ENCODE measurements at regions not wholly inside any gene's neighbourhood (a gene's known extent, or its start where the extent isn't known, plus 50 kb on each side); places are given as distances from the start of the nearest gene placed in this dataset.

- Histone ChIP-seq H3K9ac (ENCODE audit: low read depth, low read length) (no peak overlapping the region), H4K5ac (ENCODE audit: low read depth, low read length) (no peak overlapping the region), H3K36me3 (ENCODE audit: control insufficient read depth, insufficient read depth, low read length) (no peaks in the 10 kb centered on the region), H3K9me1 (ENCODE audit: insufficient read depth, low read length) (no peaks in the 10 kb centered on the region), H4K8ac (ENCODE audit: low read depth in 2 of 2, low read length in 2 of 2) (no peak overlapping the region), H3K18ac (ENCODE audit: low read depth, low read length) (no peak overlapping the region), H3K27me3 (ENCODE audit: control insufficient read depth, insufficient read depth, low read length) (no peaks in the 10 kb centered on the region), H3K4me3 (ENCODE audit: insufficient read depth, low read depth, low read length) (no peak overlapping the region), H3K14ac (replicated peaks; ENCODE audit: low read depth, low read length) (no peak overlapping the region), H2AFZ (replicated peaks; ENCODE audit: low read length, poor library complexity) (no peak overlapping the region), H3K56ac (ENCODE audit: extremely low read depth, insufficient read depth, low read length) (no peak overlapping the region), H3K23ac (ENCODE audit: low read depth, low read length) (no peak overlapping the region), H2BK120ac (ENCODE audit: low read depth, low read length) (no peak overlapping the region), H2BK15ac (ENCODE audit: low read depth, low read length) (no peak overlapping the region), H3K79me1 (ENCODE audit: low read depth in 1 of 2, low read length in 2 of 2) (no peaks in the 10 kb centered on the region), H3K4me1 (ENCODE audit: control insufficient read depth, insufficient read depth, low read length) (no peaks in the 10 kb centered on the region), H3K27ac (ENCODE audit: insufficient read depth, low read length) (no peak overlapping the region), H3K4me2 (ENCODE audit: low read depth, low read length) (no peak overlapping the region), H2BK5ac (ENCODE audit: low read depth, low read length, poor library complexity, severe bottlenecking) (no peak overlapping the region), H4K91ac (ENCODE audit: insufficient read depth, low read depth, low read length) (no peak overlapping the region), H2AK9ac (replicated peaks; ENCODE audit: low read depth, low read length, poor library complexity) (no peak overlapping the region), H3K9me3 (ENCODE audit: control insufficient read depth, insufficient read depth, low read length) (no peaks in the 10 kb centered on the region; the same call in 1 of the 2 replicates), H2BK20ac (ENCODE audit: low read depth, low read length) (no peak overlapping the region), H4K20me1 (ENCODE audit: insufficient read depth, low read length) (no peaks in the 10 kb centered on the region), H3K4ac (ENCODE audit: low read depth, low read length) (no peak overlapping the region), H2AK5ac (ENCODE audit: low read depth, low read length) (no peak overlapping the region)
- no CpG with 5 or more reads among the region's 1 CpG for WGBS, 2 experiments (ENCODE audit: extremely low coverage in 2 of 2, insufficient read length in 1 of 2)
- ATAC-seq (ENCODE audit: low read depth) (no peak), DNase-seq (no peak)
- intact Hi-C loops (cut with micrococcal nuclease): no loop called here
- BruUV-seq (replicated peaks): no TSS peak
- dilution Hi-C loops (cut with HindIII; ENCODE audit: low sequenced_read_pairs, unreplicated experiment): no loop called here
- in situ Hi-C loops (cut with MboI; ENCODE audit: low sequenced_read_pairs): no loop called here
- POLR2A ChIA-PET (ENCODE audit: unreplicated experiment): no interaction called here
- TF ChIP-seq, protein P1, sequence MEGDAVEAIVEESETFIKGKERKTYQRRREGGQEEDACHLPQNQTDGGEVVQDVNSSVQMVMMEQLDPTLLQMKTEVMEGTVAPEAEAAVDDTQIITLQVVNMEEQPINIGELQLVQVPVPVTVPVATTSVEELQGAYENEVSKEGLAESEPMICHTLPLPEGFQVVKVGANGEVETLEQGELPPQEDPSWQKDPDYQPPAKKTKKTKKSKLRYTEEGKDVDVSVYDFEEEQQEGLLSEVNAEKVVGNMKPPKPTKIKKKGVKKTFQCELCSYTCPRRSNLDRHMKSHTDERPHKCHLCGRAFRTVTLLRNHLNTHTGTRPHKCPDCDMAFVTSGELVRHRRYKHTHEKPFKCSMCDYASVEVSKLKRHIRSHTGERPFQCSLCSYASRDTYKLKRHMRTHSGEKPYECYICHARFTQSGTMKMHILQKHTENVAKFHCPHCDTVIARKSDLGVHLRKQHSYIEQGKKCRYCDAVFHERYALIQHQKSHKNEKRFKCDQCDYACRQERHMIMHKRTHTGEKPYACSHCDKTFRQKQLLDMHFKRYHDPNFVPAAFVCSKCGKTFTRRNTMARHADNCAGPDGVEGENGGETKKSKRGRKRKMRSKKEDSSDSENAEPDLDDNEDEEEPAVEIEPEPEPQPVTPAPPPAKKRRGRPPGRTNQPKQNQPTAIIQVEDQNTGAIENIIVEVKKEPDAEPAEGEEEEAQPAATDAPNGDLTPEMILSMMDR (conservative IDR thresholded peaks at IDR 0.05; ENCODE audit: low read depth, low read length): no peak
- TF ChIP-seq FOS (IDR thresholded peaks at IDR 0.05; ENCODE audit: low read depth, low read length) (no peak), POLR2A (IDR thresholded peaks at IDR 0.05; ENCODE audit: low read depth, low read length) (no peak)
- CTCF ChIA-PET: no interaction called here
These were observed 835.8 kb downstream of the GRIK2 start for GRCh38 chr6:102229271-102229670.
